ENCODE measurements at regions not wholly inside any gene's neighbourhood (a gene's known extent, or its start where the extent isn't known, plus 50 kb on each side); places are given as distances from the start of the nearest gene placed in this dataset.

DNA sequence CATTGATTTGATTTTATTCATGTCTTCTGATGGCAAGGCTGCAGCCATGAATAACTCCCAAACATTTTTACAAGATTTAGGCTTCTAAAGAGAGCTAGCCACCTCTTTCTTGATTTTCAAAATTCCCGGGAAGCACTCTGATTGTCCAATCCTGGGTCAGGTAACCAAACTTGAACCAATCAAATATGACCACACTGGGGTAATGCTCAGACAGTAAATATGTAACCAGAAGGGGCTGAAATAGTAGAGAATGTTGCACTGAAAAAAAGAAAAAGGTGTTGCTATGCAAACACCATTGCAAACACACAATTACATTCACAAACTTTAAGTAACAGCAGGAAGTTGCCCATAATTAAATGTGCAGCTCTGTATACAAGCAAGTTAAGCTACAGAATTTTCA, 112.9 kb upstream of the IQCM start:
- no peak for DNase-seq (ENCODE audit: low read depth)

DNA sequence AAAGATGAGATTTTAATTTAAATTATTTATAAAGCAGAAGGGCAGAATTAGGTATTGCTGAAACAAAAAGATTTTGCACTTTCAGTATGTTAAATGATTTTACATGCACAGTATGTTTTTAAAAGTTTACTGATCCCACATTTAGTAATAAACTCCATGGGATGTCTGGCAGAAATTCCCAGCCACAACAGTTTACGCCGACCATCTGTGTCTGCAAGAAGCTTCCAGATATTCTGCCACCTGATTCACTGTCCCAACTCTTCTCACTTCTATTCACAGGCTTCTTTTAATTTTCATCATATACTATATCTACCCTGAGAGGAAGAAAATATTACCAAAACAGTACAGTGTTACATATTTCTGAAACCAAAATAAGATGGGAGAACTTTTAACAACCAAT, 115.8 kb upstream of the IQCM start:
- no peak for DNase-seq (ENCODE audit: low read depth)

DNA sequence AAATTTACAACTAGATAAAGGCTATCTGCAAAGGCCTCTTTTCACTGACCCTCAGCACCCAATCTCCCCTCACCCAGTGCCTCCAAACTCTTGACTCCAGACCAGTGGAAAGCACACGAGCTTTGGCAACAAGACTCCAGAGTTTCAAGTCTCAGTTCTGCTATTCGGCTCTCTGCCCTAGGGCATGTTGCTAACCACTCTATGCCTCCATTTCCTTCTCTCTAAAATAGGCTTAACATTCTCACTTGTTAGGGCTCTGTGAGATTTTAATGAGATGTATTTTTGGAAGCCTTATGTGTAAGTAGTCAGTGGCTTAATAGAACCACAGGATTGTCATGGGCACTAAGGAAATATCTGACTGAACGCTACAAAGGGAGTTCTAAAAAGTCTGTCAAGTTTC, 116.5 kb upstream of the IQCM start:
- no peak for DNase-seq (ENCODE audit: low read depth)

DNA sequence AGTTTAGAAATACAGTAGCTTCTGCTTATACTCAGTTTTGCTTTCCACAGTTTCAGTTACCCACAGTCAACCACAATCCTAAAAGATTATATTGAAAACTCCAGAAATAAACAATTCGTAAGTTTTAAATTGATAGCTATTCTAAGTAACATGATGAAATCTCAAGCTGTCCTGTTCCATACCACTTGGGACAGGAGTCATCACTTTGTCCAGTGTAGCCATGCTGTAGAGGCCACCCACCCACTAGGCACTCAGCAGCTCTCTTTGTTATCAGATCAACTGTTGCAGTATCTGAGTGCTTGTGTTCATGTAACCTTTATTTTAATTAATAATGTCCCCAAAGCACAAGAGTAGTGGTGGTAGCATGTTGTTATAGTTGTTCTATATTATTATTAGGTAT, 117.5 kb upstream of the IQCM start:
- DNase-seq (ENCODE audit: low read depth): no peak

DNA sequence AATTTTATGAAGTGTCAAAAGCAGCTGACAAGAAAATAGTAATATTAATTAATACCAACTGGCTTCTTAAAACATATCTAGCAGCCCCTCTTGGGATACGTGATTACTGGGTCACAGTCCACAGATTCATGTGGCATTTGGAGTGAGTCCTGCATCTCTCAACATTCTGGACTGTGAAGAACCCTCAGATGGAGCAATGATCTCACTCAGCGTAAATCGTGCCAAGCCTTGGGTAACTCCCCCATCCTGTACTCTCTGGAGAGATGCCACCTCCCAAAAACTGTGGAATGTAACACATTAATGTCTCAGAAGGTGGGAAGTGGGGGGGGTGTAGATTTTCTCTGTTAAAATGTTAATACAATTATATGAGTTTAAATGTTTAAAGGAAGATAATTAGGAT, 118.2 kb upstream of the IQCM start:
- DNase-seq (ENCODE audit: low read depth): no peak

DNA sequence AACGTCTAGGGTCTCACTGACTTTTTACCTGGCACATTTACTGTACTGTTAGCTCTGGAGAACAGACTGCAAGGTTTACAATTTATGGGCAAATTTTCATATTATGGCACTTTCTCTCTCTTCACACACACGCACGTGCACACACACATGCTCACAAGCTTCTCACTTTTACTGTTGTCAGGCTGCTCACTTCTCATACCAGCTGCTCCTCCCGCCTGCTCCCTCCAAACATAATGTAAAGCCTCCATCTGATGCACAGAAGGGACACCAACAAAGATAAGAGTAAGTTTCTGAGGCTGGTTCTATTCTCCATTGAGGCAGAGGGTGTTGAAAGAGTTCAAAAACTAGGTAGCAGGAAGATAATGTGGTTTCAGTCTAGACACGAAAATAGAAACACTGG, 128.9 kb upstream of the DCLK2 start:
- DNase-seq (ENCODE audit: low read depth): no peak

DNA sequence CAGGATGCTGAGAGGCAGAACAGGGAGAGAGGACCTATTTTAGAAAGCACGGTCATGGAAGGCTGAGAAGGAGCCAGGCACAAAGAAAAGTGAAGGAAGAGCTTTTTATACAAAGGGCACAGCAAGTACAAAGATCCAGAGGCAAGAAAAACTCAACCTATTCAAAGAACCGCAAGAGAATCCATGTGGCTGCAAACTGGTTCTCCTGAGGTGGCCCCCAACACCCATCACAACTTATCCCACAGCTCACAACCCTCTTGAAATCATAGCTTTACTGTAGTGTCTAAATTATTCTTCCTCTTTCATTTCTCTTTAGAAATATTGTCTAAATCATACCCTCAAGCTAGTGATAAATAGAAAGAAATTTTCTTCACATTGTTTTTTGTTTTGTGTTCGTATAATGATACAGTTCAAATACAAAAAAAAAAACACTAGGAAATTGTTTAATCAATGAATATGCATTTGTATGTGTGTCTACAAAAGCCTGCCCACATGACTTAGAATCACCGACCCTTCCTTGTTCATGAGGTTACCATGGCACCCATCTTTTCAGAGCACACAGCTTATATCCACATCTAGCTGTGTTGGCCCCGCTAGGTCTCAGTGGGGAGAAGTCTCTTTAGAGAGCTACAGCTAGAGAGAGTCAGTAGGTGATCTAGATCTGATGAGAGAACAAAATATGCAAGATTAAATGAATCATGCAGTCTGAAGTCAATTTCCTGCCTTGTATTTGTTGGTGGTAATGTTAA, 126.9 kb upstream of the DCLK2 start:
- DNase-seq (ENCODE audit: low read depth): no peak

DNA sequence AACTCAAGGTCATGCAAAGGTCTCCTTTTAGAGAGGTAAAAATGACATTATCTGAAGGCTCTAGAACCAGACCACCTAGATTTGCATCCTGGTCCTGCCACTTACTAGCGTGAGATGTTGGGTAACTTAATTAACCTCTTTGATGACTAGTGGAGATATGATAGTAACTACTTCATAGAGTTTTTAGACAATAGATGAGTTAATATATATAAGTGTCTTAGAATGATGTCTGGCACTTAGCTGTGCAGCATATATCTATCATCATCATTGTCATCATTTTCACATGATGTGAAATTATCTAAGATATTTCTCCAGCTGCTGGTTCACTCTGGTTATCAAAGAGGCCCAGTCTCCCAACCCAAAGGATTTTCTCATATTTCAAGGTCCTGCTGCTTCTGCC, 126.1 kb upstream of the DCLK2 start:
- no peak for DNase-seq (ENCODE audit: low read depth)

DNA sequence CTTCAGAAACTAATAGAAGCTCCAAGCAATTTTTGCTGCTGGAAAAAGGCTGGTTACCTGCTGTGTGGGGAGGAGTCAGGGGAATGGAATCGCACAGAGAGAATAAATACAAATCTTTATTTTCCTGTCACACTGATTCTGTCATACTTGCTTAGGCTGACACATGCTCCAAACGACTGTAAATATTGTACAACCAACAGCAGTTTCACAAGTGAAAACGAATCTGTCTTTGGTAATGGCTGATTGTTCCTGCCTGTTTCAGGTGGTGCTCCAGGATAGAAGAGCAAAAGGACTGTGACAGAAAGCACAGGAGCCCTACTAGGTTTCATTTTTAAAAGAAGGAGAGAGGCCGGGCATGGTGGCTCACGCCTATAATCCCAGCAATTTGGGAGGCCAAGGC, 125.5 kb upstream of the DCLK2 start:
- no peak for DNase-seq (ENCODE audit: low read depth)

DNA sequence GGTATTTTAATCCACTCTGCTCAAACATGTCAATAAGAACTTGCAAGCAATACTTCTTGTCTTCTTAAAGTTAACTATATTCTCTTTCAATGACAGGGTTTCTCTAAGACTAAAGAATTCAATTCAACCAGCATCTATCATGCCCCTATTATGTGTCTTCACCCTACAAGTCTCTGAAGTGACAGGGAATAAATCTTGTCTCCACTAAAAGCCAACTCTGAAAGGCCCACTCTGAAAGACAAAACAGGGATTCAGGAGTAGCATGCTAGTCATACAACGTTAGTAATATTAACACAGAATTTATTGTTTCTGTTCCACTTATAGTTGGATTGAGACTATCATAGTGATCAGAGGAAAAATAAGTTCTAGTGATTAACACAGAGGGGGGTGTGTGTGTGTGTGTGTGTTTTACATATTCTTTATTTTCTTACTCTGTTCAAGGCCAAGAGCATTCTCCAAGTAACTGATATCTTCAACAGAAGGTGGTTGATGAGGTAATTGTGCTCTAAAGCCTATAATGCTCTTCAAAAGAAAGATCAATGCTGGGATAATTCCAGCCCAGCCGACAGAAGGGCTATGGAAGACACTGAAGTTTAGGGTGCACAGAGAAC, 122.4 kb upstream of the DCLK2 start:
- DNase-seq (ENCODE audit: low read depth): no peak

DNA sequence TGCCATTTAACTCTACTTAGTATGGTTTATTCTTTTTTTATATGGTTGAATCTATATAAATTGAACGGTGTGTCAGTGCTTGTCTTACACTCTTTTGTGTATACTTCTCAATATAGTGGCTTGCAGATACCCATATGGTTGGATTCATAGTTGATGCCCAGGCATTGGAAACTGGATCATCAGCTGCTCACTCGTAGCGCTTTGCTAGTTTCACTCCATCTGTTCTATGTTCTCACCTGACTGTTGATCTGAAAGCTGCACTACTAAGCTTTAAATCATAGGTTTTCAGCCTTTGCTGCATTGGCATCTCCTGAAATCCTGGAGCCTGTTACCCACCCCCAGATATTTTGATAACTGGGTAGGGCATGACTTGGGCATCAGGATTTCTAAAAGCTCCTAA, 121.6 kb upstream of the DCLK2 start:
- DNase-seq (ENCODE audit: low read depth): no peak

DNA sequence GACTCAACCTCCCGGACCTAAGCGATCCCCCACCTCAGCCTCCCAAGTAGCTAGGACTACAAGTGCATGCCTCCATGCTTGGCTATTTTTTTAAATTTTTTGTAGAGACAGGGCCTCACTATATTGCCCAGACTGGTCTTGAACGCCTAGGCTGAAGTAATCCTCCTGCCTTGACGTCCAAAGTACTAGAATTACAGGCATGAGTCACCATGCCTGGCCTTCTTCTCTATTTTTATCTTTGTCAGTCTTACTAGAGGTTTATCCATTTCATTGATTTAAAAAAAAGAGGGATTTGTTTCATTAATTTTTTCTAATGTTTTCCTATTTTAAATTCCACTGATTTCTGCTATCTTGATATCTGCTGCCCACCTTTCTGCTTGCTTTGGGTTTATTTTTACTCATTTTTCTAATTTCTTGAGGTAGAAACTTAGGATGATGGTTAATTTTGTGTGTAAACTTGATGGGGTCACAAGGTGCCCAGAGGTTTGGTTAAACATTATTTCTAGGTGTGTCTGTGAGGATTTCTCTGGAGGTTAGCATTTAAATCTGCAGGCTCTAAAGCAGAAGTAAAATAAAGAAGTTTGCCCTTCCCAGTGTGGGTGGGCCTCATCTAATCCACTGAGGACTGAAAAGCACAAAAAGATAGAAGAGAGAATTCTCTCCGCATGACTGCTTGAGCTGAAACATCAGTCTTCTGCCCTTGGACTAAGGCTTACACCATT, 116.2 kb upstream of the DCLK2 start:
- DNase-seq (ENCODE audit: low read depth): no peak

DNA sequence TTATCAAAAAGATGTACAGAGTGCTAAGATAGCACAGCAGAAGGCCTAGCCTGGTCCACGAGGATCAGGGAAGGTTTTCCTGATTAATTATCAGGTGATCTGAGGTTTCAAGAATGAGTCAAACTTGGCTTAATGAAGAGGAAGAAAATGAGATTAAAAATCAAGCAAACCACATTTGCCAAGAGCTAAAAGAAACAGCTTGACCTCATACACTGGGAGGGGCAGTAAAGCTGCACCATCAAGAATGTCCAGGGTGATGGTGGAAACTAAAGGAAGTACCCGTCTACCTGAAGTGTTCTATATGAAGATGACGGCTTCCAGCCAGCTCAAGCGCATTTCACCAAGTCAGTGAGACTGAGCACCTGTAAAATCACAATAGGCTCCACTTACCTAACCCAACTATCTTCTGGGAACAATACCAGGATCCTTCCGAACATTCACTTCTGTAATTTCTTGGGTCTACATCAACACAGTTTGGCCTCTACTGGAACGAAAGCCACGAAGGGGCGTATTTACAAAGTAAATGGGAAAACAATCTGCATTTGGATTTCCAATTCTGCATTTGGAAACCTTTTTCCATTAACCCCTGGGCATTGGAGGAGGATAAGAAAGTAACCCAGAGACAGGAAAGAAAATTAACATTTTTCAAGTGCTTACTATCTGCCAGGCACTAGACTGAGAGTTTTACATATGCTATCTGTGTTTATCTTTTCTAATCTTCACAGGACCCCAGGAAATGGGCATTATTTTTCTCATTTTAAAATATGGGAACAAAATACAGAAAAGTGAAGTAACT, 114.0 kb upstream of the DCLK2 start:
- no peak for DNase-seq (ENCODE audit: low read depth)

DNA sequence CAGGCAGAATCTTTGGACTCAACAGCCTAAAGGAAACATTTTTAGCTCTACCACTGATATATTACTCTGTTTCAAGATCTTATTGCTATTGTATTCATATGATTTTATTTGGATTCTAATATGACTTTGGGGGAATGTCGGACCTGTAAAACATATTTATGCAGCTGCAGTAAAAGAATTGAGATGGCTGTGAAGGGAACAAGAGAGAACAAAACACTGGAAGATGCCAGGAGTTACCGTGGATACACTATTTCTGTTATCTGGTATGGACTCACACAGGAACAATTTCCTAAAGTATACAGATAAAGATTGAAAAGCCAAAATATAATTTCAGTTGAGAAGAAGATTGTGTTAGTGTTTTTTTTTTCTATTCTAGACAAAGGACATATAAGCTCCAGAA, 113.0 kb upstream of the DCLK2 start:
- DNase-seq (ENCODE audit: low read depth): no peak

DNA sequence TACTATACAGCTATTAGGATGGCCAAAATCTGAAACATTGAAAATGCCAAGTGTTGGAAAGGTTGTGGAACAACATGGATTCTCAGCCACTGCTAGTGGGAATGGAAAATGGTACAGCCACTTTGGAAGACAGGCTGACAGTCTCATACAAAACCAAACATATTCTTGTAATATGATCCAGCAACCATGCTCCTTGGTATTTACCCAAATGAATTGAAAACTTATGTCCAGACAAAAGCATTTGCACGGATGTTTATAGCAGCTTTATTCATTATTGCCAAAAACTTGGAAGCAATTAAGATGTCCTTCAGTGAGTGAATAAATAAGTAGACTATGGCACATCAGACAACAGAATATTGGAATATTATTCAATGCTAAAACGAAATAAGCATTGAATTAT, 105.8 kb upstream of the DCLK2 start:
- no peak for DNase-seq (ENCODE audit: low read depth)

DNA sequence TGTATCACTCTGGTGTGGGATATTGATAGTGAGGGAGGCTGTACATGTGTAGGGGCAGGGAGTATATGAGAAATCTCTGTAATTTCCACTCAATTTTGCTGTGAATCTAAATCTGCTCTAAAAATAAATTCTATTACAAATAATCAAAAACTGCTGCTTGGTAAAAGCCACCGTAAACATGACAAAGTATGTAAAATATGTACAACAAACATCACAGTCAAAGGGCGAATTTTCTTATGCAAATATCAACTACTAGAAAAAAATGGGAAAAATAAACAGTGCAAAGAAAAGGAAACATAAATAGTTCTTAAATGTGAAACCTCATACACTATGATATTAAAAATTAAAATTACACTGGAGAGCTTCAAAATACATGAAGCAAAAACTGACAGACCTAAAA, 105.1 kb upstream of the DCLK2 start:
- no peak for DNase-seq (ENCODE audit: low read depth)

DNA sequence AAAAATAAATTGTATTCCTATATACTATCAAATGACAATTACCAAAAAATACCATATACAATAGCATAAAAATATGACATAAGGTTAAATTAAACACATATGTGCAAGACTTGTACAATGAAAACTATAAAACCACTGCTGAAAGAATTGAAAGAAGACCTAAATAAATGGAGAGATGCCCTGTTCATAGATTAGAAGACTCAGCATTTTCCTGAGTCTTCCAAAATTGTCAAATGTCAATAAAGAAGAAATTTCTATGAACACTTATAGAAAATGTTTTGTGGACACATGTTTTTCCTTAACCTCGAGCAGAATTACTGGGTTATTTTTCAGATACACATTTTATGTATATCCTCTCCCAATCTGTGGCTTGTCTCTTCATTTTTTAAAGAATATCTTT, 103.1 kb upstream of the DCLK2 start:
- no peak for DNase-seq (ENCODE audit: low read depth)

DNA sequence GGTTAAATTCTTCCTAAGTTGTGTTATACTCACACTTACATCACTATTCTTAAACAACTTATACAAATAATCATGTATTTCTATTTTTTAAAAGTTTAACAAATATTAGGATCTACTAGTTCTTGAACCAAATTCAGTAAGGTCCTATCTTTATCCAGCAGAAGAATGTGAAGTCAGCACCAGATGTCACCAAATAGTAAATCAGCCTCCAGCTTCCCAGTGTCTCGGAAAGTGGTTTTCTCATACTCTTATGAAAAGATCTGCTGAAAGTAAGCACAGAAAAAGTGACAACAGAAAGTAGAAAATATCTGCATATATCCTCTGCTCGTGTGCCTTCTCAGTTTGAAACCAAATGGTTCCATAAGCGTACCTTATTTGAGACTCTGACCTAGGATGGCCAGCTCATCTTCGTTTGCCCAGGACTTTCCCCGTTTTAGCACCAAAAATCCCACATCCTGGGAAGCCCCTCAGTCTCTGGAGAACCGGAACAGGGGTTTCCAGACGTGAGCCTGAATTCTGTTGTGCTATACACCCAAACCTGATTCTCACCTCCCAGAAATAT, 98.0 kb upstream of the DCLK2 start:
- DNase-seq (ENCODE audit: low read depth): no peak

DNA sequence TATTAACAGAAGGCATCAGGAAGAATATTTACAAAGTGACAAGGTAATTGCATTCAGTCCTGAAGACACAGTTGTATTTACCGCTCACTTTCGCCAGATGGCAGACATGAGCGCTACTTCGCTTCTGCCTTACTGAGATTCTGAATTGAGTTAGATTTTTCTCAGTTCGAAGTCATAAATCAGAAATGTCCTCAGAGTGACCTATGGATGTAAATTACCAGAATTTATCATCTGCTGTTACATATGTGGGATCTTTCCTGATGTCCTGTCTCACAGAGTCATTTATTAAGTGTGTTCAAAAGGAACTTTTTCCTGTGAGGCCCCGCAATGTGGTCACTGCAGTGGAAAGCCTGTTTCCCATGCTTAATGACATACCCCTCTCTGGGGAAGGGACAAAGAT, 97.3 kb upstream of the DCLK2 start:
- DNase-seq (ENCODE audit: low read depth): no peak

DNA sequence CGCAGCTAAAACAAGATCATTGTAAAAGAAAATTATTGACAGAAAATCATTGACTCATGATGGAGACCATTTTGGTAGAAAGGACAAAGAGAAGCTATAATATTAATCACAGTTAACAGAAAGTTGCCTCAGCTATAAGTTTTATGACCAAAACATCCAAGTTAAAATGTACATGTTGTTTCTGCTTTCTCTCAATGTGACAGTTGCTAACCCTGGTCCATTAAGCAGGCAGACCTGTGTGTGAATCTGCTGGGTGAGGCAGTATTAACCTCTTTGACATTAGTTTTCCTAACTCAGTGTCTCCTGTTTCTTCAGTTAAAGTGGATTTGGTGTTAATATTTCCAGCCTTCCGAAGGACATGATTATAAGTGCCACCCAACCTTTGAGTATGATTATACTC, 94.8 kb upstream of the DCLK2 start:
- no peak for DNase-seq (ENCODE audit: low read depth)

DNA sequence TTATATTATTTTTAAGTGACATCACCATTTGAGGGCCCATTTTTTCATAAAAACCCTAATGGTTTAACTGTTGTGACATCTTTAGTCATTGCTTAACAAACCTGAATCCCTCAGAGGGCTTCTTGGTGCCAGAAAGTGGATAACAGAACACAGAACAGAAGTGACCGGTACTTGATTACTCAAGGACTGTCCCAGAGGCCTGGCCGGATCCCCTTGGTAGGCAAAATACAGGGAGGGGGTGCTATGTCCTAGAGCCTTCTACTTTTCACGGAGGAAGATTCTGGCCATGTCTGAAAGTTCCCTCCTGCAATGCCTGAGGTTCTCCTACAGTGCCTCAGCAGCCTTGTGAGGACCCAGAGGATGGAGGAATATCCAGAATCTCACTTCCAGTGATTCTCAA, 94.3 kb upstream of the DCLK2 start:
- DNase-seq (ENCODE audit: low read depth): no peak

DNA sequence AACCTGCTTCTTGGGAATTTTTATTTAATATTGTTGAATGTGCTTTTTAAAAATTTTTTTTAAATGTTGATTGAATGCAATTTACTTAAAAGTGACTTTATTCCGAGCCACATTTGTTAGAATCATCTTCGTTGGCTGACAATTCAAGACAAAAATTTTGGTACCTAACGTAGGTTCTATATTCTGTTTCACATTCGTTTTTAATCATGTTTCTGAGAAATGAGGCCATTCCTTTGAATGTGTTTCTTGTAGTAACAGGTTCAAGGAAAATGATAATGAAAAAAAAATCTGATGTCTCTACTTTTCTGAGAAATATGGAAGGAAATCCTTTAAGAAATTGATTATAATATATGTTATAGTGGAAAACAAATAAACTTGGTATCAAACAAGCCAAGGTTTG, 92.3 kb upstream of the DCLK2 start:
- DNase-seq (ENCODE audit: low read depth): no peak

DNA sequence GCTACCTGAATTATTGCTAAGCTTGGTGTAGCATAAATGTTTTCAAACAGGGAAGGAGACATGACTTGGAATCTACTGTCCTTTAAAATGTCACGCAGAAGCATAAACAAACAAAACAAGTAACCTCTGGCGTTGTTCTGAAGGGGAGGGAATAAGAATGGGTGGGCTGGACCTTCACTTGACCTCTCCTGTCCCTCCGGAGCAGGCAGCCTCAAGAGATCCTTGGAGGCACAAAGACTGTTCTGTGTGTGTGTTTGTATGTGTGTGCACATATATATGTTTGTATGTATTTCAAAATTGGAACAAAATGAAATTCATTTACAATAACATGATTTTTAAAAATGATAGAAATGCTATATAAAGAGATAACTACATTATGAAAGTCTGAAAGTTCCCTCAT, 91.3 kb upstream of the DCLK2 start:
- DNase-seq (ENCODE audit: low read depth): no peak

Measured in CMK (cell line).